ENCODE measurements at regions not wholly inside any gene's neighbourhood (a gene's known extent, or its start where the extent isn't known, plus 50 kb on each side); places are given as distances from the start of the nearest gene placed in this dataset.

GRCh38 chr14:95466506-95466905 is 49.9 kb downstream of the SYNE3 start:
- no peak for TF ChIP-seq CTCF (IDR thresholded peaks at IDR 0.05; ENCODE audit: borderline replicate concordance, control extremely low read depth, extremely low read depth, insufficient read depth, missing control alignments)
- no peak for DNase-seq (ENCODE audit: low spot score)
- in situ Hi-C loops (cut with MboI; ENCODE audit: low sequenced_read_pairs, unreplicated experiment) = no loop called here

GRCh38 chr14:95465936-95466335 is 50.5 kb downstream of the SYNE3 start:
- in situ Hi-C loops (cut with MboI; ENCODE audit: low sequenced_read_pairs, unreplicated experiment) = no loop called here
- no peak for DNase-seq (ENCODE audit: low spot score)
- TF ChIP-seq CTCF (IDR thresholded peaks at IDR 0.05; ENCODE audit: borderline replicate concordance, control extremely low read depth, extremely low read depth, insufficient read depth, missing control alignments) = no peak

- TF ChIP-seq CTCF (IDR thresholded peaks at IDR 0.05; ENCODE audit: borderline replicate concordance, control extremely low read depth, extremely low read depth, insufficient read depth, missing control alignments) = no peak
- in situ Hi-C loops (cut with MboI; ENCODE audit: low sequenced_read_pairs, unreplicated experiment) = no loop called here
- DNase-seq (ENCODE audit: low spot score) = no peak
Measured at GRCh38 chr14:95465358-95465757, 51.1 kb downstream of the SYNE3 start.

GRCh38 chr14:95464514-95464913 is 51.9 kb downstream of the SYNE3 start:
- DNase-seq (ENCODE audit: low spot score) = no peak
- no peak for TF ChIP-seq CTCF (IDR thresholded peaks at IDR 0.05; ENCODE audit: borderline replicate concordance, control extremely low read depth, extremely low read depth, insufficient read depth, missing control alignments)
- in situ Hi-C loops (cut with MboI; ENCODE audit: low sequenced_read_pairs, unreplicated experiment) = no loop called here

GRCh38 chr14:95464103-95464502 is 52.3 kb downstream of the SYNE3 start:
- TF ChIP-seq CTCF (IDR thresholded peaks at IDR 0.05; ENCODE audit: borderline replicate concordance, control extremely low read depth, extremely low read depth, insufficient read depth, missing control alignments) = no peak
- no peak for DNase-seq (ENCODE audit: low spot score)
- in situ Hi-C loops (cut with MboI; ENCODE audit: low sequenced_read_pairs, unreplicated experiment) = no loop called here

- in situ Hi-C loops (cut with MboI; ENCODE audit: low sequenced_read_pairs, unreplicated experiment) = no loop called here
- DNase-seq (ENCODE audit: low spot score) = no peak
- no peak for TF ChIP-seq CTCF (IDR thresholded peaks at IDR 0.05; ENCODE audit: borderline replicate concordance, control extremely low read depth, extremely low read depth, insufficient read depth, missing control alignments)
Measured at GRCh38 chr14:95463171-95463901, 53.1 kb downstream of the SYNE3 start.
